Colon (tissue), 2 donors: ENCODE measurements at regions not wholly inside any gene's neighbourhood (a gene's known extent, or its start where the extent isn't known, plus 50 kb on each side); places are given as distances from the start of the nearest gene placed in this dataset.
A peak's percentile ranks its signal among the peaks of the same experiment; 100 is the strongest.
"Not testable (repeated sequence)": the region's sequence is repeated elsewhere in the genome, so short reads cannot be mapped to it uniquely, and the experiment has no call there.

Experiments
- FAIRE-seq: peaks from 2 replicates; lab custom pipeline; 2012; peaks lifted over from hg19 to GRCh38; lab: Jason Lieb, UNC
- donor health status: control.
- donor health status: control.

DNA sequence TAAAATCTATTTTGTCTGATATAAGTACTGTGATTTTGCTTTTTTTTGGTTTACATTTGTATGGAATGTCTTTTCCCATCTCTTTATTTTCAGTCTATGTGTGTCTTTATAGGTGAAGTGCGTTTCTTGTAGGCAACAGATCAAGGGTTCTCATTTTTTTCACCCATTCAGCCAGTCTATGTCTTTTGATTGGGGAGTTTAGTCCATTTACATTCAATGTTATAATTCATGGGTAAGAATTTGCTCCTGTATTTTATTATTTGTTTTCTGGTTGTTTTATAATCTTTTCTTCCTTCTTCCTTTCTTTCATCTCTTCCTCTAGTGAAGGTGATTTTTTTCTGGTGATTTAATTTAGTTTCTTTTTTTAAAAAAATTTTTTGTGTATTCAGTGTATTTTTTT, 104.8 kb upstream of the TMEM229A start:
- peak; percentile 53 for FAIRE-seq

DNA sequence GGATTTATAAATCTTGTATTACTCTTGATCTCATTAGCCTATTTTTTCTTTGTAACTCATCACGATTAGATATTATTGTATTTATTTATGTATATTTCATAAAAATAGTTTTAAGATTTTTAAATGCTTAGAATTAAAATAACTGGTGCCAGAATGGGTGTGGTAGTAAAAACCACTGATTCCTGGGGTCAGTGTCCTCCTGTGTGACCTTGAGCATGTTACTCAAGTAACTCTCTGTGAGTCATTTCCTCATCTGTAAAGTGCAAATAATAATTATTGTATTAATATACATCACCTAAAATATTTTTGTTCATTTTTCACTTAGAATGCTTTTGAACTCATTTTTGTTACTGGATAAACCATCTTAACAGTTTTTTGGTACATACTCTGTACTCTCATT, 91.3 kb upstream of the TMEM229A start:
- FAIRE-seq = no peak

GRCh38 chr7:124120911-124121310, 88.0 kb upstream of the TMEM229A start:
- FAIRE-seq = no peak

GRCh38 chr7:124113045-124113444, 80.2 kb upstream of the TMEM229A start:
- FAIRE-seq = no peak

- no peak for FAIRE-seq
Observed at GRCh38 chr7:124106575-124106974, 73.7 kb upstream of the TMEM229A start.

GRCh38 chr7:124101173-124101768, 68.4 kb upstream of the TMEM229A start:
- FAIRE-seq = no peak

DNA sequence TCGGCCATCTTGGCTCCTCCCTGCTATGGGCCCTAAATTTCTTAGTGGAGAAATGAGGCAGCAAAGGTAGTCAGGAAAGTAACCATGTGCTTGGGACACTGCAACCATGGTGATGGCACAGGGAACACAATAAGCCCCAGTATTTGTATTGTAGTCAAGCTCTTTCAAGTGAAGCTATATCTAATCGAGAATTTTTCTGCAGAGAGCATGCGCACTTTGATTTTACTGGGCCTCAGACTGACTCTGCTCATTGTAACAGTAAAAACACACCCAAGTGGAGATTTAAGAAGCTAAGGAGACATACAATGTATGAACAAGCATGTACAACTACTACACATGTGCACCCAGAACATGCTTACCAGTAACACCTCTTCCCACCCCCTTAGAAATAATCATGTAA, 67.3 kb upstream of the TMEM229A start:
- FAIRE-seq = no peak

GRCh38 chr7:124099585-124099984, 66.7 kb upstream of the TMEM229A start:
- not testable (repeated sequence) for FAIRE-seq

- no peak for FAIRE-seq
Observed at GRCh38 chr7:124089621-124090020, 56.8 kb upstream of the TMEM229A start.

GRCh38 chr7:124088590-124088989, 55.7 kb upstream of the TMEM229A start:
- FAIRE-seq = no peak

- FAIRE-seq = no peak
Observed at GRCh38 chr7:124086843-124087242, 54.0 kb upstream of the TMEM229A start.

- no peak for FAIRE-seq
Observed at GRCh38 chr7:124085179-124085578, 52.3 kb upstream of the TMEM229A start.

GRCh38 chr7:124084024-124084423, 51.2 kb upstream of the TMEM229A start:
- no peak for FAIRE-seq
